HG03097 (cell line): ENCODE measurements at regions not wholly inside any gene's neighbourhood (a gene's known extent, or its start where the extent isn't known, plus 50 kb on each side); places are given as distances from the start of the nearest gene placed in this dataset.
A peak's percentile ranks its signal among the peaks of the same experiment; 100 is the strongest.

Source experiments
- ATAC-seq: cut with Tn5 transposase; IDR thresholded peaks from one replicate; pipeline ENCODE4 v1.9.1; 2021; ENCODE audit not compliant: unreplicated experiment, low FRiP score

- no peak for ATAC-seq
These were observed 249.1 kb downstream of the COL12A1 start for GRCh38 chr6:74956559-74957428.

- ATAC-seq: no peak
These were observed 252.1 kb downstream of the COL12A1 start for GRCh38 chr6:74953708-74954107.

- ATAC-seq: no peak
These were observed 258.9 kb downstream of the COL12A1 start for GRCh38 chr6:74946961-74947360.

GRCh38 chr6:74942130-74942529 is 263.7 kb downstream of the COL12A1 start:
- no peak for ATAC-seq

GRCh38 chr6:74941424-74941823 is 264.4 kb downstream of the COL12A1 start:
- ATAC-seq: no peak

GRCh38 chr6:74939721-74940620 is 265.9 kb downstream of the COL12A1 start:
- ATAC-seq: no peak

- no peak for ATAC-seq
These were observed 266.6 kb downstream of the COL12A1 start for GRCh38 chr6:74939151-74939708.

GRCh38 chr6:74937936-74938335 is 267.9 kb downstream of the COL12A1 start:
- no peak for ATAC-seq

- ATAC-seq: no peak
These were observed 269.0 kb downstream of the COL12A1 start for GRCh38 chr6:74936886-74937285.

- no peak for ATAC-seq
These were observed 273.5 kb downstream of the COL12A1 start for GRCh38 chr6:74932232-74932888.

- no peak for ATAC-seq
These were observed 274.3 kb downstream of the COL12A1 start for GRCh38 chr6:74931558-74931957.

GRCh38 chr6:74928203-74928602 is 277.6 kb downstream of the COL12A1 start:
- ATAC-seq: no peak

- ATAC-seq: no peak
These were observed 278.6 kb downstream of the COL12A1 start for GRCh38 chr6:74927299-74927698.

GRCh38 chr6:74925683-74926082 is 280.2 kb downstream of the COL12A1 start:
- ATAC-seq: peak; percentile 87

- ATAC-seq: no peak
These were observed 291.0 kb downstream of the COL12A1 start for GRCh38 chr6:74914888-74915287.

- no peak for ATAC-seq
These were observed 293.6 kb downstream of the COL12A1 start for GRCh38 chr6:74912234-74912633.

GRCh38 chr6:74902846-74903245 is 303.0 kb downstream of the COL12A1 start:
- no peak for ATAC-seq

GRCh38 chr6:74902089-74902488 is 303.8 kb downstream of the COL12A1 start:
- no peak for ATAC-seq

- no peak for ATAC-seq
These were observed 304.3 kb downstream of the COL12A1 start for GRCh38 chr6:74901576-74901975.

GRCh38 chr6:74899416-74899815 is 306.4 kb downstream of the COL12A1 start:
- no peak for ATAC-seq

- ATAC-seq: no peak
These were observed 313.8 kb downstream of the COL12A1 start for GRCh38 chr6:74892091-74892490.
